ENCODE measurements at regions not wholly inside any gene's neighbourhood (a gene's known extent, or its start where the extent isn't known, plus 50 kb on each side); places are given as distances from the start of the nearest gene placed in this dataset.

DNA sequence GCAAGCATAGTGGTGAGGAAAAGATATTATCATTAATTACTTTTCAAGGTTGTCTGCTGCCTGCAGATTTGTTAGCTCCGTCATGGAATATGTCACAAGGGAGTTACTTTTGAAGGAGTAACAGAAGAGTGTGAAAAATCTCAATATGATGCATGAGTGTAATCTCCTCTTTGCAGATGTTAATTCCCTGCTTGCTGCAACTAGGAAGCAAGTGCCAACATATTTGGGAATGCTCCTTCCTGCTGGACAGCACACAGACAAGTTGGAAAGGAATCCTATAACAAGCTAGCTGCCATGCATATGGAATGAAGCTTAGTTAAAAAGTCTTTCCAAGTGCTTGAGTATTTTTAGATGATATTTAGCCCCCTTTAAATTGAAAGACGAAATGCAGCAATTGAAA lies 2023.6 kb upstream of the CDH6 start:
- no peaks in the 10 kb centered on the region for H3K4me1 ChIP-seq (ENCODE audit: control insufficient read depth in 1 of 2, insufficient read depth in 2 of 2, low read depth in 1 of 2, low read length in 1 of 2)
- H3K27me3 ChIP-seq (ENCODE audit: insufficient read depth): no peaks in the 10 kb centered on the region
- no peak overlapping the region for H3K4me3 ChIP-seq (ENCODE audit: low read depth in 2 of 2, low read length in 1 of 2)
- H3F3A ChIP-seq (replicated peaks; ENCODE audit: insufficient read depth): no peaks in the 10 kb centered on the region
- no peaks in the 10 kb centered on the region for H3K36me3 ChIP-seq (replicated peaks in 1 of 2; ENCODE audit: control insufficient read depth in 1 of 2, insufficient read depth in 2 of 2, low read length in 1 of 2)
- CTCF ChIA-PET: no interaction called here
- POLR2A ChIA-PET: no interaction called here
- 10% methylated on average over 2 of the region's 2 CpGs for WGBS (ENCODE audit: low lambda C conversion rate)
- no peak overlapping the region for H3K9ac ChIP-seq
- no peaks in the 10 kb centered on the region for H3K9me2 ChIP-seq
- no peaks in the 10 kb centered on the region for H3K9me3 ChIP-seq
- no peak for TF ChIP-seq SIN3A (IDR thresholded peaks at IDR 0.05; ENCODE audit: borderline replicate concordance, low read depth, low read length)
- no peak for TF ChIP-seq GABPA (IDR thresholded peaks at IDR 0.05; ENCODE audit: low read depth)
- TF ChIP-seq POLR2AphosphoS5 (IDR thresholded peaks at IDR 0.05; ENCODE audit: low read depth, low read length): no peak
- TF ChIP-seq USF2 (IDR thresholded peaks at IDR 0.05; ENCODE audit: borderline replicate concordance, low read depth, low read length): no peak
- TF ChIP-seq, protein P1, sequence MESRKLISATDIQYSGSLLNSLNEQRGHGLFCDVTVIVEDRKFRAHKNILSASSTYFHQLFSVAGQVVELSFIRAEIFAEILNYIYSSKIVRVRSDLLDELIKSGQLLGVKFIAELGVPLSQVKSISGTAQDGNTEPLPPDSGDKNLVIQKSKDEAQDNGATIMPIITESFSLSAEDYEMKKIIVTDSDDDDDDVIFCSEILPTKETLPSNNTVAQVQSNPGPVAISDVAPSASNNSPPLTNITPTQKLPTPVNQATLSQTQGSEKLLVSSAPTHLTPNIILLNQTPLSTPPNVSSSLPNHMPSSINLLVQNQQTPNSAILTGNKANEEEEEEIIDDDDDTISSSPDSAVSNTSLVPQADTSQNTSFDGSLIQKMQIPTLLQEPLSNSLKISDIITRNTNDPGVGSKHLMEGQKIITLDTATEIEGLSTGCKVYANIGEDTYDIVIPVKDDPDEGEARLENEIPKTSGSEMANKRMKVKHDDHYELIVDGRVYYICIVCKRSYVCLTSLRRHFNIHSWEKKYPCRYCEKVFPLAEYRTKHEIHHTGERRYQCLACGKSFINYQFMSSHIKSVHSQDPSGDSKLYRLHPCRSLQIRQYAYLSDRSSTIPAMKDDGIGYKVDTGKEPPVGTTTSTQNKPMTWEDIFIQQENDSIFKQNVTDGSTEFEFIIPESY (IDR thresholded peaks at IDR 0.05; ENCODE audit: borderline replicate concordance, low read depth): no peak
- no peak for TF ChIP-seq FOXM1 (IDR thresholded peaks at IDR 0.05; ENCODE audit: low read depth)
- TF ChIP-seq TAF1 (IDR thresholded peaks at IDR 0.05; ENCODE audit: borderline replicate concordance, low read depth, low read length): no peak
- TF ChIP-seq EP300 (IDR thresholded peaks at IDR 0.05; ENCODE audit: borderline replicate concordance in 1 of 2, low read depth in 1 of 2, low read length in 1 of 2): no peak
- no peak for TF ChIP-seq YY1 (IDR thresholded peaks at IDR 0.05; ENCODE audit: low read depth)
- TF ChIP-seq GATA2 (CRISPR knock-in tag; IDR thresholded peaks at IDR 0.05): no peak
- TF ChIP-seq EZH2phosphoT487 (IDR thresholded peaks at IDR 0.05; ENCODE audit: borderline replicate concordance, low read depth): no peak
- no peak for TF ChIP-seq FOXJ3 (CRISPR knock-in tag; IDR thresholded peaks at IDR 0.05)
- no peak for TF ChIP-seq SMC3 (IDR thresholded peaks at IDR 0.05; ENCODE audit: low read depth, low read length)
- no peak for TF ChIP-seq MXI1 (IDR thresholded peaks at IDR 0.05; ENCODE audit: low read depth, low read length)
- TF ChIP-seq FOSL2 (IDR thresholded peaks at IDR 0.05; ENCODE audit: borderline replicate concordance, low read depth): no peak
- TF ChIP-seq JUND (IDR thresholded peaks at IDR 0.05): no peak
- TF ChIP-seq TEAD4 (IDR thresholded peaks at IDR 0.05; ENCODE audit: borderline replicate concordance, insufficient read depth): no peak
- TF ChIP-seq TCF12 (IDR thresholded peaks at IDR 0.05): no peak
- no peak for TF ChIP-seq RFX5 (IDR thresholded peaks at IDR 0.05; ENCODE audit: low read length)
- H3K4me2 ChIP-seq: no peak overlapping the region
- no peak overlapping the region for H3K27ac ChIP-seq (ENCODE audit: low read depth in 2 of 2, low read length in 1 of 2)
- no peaks in the 10 kb centered on the region for H4K20me1 ChIP-seq (ENCODE audit: insufficient read depth)
- no peak for DNase-seq
- H2AFZ ChIP-seq (ENCODE audit: low read depth): no peak overlapping the region
- no peaks in the 10 kb centered on the region for H3K79me2 ChIP-seq (ENCODE audit: insufficient read depth)

Measured in SK-N-SH (cell line).